ENCODE measurements at regions not wholly inside any gene's neighbourhood (a gene's known extent, or its start where the extent isn't known, plus 50 kb on each side); places are given as distances from the start of the nearest gene placed in this dataset.
"Not testable (repeated sequence)": the region's sequence is repeated elsewhere in the genome, so short reads cannot be mapped to it uniquely, and the experiment has no call there.

DNA sequence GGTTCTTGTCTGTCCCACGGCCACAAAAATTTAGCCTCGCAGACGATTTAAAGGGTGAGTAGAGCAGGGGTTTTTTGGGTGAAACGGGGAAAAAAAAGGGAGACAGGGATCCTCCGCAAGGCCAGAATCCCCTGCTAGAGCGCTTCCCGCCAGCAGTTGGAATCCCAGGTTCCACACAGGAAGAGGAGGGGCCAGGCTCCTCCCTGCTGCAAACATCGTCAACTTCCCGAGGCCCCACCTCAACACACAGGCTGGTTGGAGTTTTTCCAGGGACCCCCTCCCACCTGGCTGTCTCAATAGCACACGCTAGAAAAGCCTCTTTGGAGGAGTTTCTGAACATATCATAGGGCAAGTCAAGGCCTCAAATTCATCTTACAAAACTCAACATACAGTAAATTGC, 112.7 kb downstream of the MTERF1 start:
- no peak for DNase-seq (ENCODE audit: low spot score)
- no peak for FAIRE-seq

DNA sequence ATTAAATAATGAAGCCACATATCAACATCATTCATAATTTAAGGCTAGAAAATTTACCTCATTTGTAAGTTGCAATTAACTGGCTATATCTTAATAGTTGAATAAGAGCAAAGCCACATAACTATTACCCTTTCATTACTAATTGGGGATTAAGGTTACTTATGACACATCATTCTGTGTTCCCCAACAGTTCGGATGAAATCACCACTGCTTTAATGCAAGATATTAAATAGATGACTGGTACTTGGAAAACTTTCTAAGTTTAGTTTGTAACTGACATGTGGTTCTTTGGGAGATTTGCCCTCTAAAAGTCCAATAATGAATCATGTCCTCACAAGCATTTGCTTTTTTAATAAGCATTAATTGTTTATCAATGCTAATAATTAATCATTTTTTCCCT, 109.1 kb downstream of the MTERF1 start:
- DNase-seq (ENCODE audit: low spot score) (no peak), FAIRE-seq (no peak)

DNA sequence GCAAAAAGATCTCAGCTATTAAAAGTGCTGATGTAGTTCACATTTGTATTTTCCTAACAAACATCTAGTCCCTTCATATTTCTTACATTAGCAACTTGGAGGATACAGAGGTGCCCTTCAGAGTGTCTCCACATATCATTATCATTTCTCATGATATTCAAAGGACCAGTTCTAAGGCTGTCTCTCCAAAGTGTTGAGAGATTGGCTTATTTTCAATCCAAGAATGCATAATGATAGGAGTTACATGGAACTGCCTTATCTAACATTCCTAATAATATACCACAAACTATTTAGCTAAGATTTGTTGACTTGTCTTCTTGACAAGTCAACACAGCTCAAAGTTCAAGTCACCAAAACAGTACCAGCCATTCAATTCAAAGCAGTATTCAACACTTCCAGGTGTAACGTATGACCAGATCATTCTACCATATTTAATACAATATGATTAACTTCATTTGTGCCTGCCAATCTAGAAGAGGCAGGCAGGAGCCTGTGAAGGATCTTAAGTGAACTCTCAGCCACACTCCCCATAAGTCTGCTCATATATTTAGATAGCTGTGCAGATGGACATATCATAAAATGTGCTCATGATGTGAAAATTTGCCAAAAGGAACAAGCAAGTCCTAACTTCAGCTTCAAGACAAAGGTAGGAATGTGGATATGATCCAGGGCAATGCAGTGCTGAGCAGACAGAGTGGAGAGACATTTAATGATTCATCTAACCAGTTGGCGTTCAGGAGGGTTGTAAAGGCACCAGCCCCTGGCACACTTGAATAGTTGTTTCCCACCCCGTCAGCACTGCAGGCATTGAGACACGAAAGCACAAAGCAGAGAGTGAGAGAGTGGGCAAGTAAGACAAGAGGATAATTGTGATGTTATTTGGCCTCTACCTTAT, 108.3 kb downstream of the MTERF1 start:
- DNase-seq (ENCODE audit: low spot score) (no peak), FAIRE-seq (peak; percentile 71)

DNA sequence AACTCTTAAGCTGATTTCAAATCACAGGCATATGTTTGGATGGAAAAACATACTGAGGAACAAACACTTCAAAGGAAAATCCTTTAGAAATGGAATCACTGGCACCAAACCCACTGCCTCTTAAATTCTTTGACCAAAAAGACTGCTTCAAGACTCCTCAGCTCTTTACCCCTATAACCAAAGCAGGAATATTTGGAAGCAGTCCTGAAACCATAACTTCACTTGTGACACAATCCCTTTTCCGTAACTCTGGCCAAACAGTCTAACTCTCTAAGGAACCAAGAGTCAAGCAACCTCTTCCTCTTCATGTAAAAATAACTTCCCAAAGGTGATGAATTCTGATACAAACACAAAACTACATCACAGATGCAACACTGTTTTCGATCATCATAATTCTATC, 104.3 kb downstream of the MTERF1 start:
- no peak for DNase-seq (ENCODE audit: low spot score)
- FAIRE-seq: no peak

DNA sequence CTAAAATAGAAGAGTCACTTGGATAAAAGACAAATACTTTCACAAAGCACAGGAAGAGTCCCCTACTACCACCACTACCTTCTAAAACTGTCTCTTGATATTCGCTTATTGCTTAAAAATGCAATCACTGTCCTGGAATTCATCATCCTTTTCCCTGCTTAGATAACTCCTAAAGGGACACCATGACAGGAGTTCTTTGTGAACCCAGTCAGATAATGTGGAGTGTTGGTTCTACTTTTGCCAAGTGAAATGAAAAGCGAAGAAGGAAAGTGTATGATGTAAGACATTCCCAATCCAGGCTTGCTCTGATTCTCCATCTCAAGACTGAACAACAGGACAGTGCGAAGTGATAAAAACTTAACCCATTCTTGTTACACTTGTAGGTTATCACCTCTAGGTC, 103.0 kb downstream of the MTERF1 start:
- DNase-seq (ENCODE audit: low spot score) (no peak), FAIRE-seq (no peak)

DNA sequence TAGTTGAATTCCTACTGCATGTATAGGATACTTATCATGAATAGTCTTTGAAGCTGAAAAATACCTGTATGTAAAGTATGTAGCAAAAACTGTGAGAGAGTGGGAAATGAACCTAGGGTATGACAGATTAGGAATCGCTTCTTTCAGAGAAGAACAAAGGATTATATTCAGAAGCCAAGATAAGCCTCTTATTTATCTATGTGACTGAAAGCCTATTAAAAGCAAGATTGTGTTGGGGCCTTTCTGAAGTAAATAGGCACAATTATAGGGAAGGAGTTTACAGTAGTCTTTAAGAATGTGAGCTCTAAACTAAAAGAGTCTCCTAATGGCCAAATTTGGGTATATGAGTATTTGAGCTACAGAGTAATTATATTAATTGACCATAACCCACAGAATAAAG, 102.1 kb downstream of the MTERF1 start:
- no peak for FAIRE-seq
- DNase-seq (ENCODE audit: low spot score): no peak

DNA sequence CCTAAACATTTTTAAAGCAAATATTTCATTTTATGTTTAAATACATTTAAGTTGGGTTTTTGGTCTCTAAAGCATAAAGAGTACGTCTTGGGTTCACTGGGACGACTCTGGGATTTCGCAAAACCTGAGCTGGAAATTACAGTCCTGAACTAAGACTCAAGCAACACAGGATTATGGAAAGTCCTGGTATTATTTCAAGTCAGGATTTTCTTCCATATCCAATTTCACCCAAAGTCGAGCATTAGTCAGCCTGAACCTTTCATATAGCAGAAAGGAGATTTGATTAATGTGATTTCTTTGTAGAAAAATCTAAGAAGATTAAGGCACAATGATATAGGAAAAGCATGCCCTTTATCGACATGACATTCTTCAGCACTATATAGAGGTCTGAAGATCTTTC, 100.0 kb downstream of the MTERF1 start:
- no peak for FAIRE-seq
- DNase-seq (ENCODE audit: low spot score): no peak

DNA sequence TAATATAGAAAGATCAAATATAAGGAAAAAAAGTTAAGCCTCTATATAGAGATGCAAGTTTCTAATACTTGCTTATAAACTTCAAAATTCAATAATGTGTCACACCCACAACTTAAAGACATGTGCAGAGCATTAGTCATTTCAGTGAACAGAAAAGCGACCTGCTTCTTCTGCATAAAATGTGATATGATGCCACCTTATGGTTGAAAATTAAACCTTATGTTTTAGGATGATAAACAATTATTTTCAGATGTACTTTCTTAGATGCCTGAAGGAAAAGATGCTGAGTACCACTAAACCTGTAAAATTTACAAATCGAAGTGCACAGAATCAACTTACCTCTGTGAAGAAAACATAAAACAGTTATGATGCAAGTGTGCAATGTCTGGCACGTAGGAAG, 96.0 kb downstream of the MTERF1 start:
- FAIRE-seq (peak; percentile 56), DNase-seq (ENCODE audit: low spot score) (peak; percentile 67)

DNA sequence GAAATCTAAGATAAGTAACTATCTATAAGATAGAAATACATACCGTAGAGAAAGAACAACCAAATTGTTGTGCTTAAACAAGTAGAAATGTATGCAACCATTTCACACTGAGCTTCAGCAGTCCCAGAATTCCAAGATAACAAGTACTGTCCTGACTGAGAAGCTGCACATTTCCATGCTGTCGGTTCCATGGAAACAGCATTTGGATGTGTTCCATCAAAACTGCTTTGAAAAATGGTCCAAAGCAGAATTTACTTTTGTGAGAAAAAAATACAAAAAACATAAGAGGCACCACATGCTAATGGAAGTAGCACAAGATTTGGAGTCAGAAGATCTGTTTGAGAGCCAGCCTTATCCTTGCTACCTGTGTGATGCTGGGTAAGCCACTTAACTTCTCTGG, 92.6 kb downstream of the MTERF1 start:
- no peak for FAIRE-seq
- no peak for DNase-seq (ENCODE audit: low spot score)

DNA sequence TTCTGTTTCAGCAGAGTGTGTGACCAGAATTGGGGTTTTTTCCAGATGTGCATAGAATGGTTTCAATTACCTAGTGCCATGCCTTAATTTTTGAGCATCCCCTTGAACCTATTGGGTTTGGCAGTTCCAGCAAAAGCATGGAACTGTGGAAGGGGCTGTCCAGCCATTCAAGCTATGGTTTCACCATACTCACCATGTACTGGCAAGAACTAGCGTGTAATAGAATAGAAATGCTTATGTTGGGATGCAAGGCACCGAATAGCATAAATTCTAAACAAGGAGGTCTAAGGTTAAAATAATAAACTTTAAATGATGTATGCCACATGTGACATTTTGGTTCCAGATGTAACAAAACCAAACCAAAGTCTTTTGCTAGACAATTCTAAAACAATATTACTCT, 91.4 kb downstream of the MTERF1 start:
- peak; percentile 5 for FAIRE-seq

DNA sequence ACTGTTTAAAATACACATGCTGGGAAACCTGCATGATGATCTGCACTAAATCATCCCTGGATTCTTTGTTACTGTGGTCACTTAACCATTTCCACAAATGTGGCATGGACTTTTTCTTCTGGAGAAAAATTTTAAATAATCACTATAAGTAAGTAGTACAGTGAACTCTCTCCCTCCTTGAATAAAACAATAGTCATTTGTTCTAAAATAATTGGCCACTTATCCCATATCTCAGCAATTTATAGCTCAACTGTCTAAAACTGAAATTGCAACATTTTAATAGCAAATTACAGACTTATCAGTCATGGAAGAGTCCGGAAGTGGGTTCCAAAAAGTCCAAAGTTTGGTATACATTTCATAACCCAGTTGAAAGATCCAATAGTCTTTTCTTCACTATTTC, 90.9 kb downstream of the MTERF1 start:
- no peak for FAIRE-seq
- no peak for DNase-seq (ENCODE audit: low spot score)

More for the DNA sequence above, 91.4 kb downstream of the MTERF1 start:
- DNase-seq (ENCODE audit: low spot score): no peak

DNA sequence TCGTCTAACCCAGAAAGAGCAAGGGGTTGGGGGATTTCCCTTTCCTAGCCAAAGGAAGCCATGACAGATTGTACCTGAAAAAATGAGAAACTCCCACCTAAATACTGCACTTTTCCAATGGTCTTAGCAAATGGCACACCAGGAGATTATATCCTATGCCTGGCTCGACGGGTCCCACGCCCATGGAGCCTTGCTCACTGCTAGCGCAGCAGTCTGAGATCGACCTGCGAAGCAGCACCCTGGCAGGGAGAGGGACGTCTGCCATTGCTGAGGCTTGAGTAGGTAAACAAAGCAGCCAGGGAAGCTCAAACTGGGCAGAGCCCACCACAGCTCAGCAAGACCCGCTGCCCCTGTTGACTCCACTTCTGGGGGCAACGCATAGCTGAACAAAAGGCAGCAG, 89.9 kb downstream of the MTERF1 start:
- FAIRE-seq: not testable (repeated sequence)

DNA sequence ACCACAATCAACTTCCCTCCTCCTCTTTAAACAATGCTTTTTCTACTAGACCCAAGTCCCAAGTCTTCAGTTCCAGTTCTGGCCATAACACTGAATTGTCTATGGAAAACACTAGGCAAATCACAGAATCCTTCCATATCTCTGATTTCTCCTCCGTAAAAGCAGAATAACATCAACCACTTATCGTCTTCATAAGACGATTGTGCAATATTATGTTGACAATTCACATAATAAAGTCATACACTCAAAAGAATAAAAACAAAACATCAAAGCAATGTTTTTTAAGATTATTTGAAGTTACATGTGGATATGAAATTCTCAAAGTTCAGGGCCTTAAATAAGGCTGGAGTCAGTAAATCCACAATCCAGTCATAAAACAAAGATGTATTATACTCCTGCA, 84.4 kb downstream of the MTERF1 start:
- FAIRE-seq: no peak
- DNase-seq (ENCODE audit: low spot score): no peak

More for the DNA sequence above, 89.9 kb downstream of the MTERF1 start:
- not testable (repeated sequence) for DNase-seq (ENCODE audit: low spot score)

DNA sequence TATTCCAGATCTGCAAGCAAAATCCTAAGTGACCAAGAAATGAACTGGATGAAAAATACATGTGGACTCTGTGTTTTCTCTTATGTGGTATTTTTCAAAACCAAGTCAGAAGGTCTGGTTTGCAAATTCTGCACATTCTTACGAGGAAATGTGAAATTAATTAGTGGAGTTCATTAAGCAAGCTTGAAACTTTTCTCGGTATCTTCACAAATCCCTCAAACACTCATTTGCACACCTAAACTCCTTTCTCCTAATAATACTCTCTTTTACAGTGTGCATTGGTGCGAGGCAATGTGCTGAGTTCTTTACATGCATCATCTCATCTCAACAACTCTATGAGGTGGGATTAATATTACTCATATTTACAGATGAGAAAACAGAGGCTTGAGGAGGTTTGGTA, 82.1 kb downstream of the MTERF1 start:
- FAIRE-seq (no peak), DNase-seq (ENCODE audit: low spot score) (no peak)

DNA sequence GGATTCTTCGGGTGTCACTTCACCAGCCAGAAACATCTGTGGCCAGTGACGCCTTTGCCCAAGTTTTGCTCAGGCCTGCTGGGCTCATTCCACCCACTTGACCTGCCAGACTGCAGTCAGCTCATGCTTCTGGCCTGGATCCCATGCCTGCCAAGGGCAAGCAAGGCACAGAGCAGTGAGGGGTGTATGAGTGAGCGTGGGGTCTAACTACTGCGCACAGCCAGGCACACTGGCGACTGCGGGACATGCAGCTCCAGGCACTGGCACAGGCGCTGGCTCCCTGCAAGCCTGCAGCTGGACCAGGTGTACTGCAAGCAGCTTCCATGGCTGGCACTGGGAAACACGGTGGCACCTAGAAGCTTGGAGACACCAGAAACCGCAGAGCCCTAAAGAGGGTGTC, 80.1 kb downstream of the MTERF1 start:
- FAIRE-seq (peak; percentile 61), DNase-seq (ENCODE audit: low spot score) (no peak)

DNA sequence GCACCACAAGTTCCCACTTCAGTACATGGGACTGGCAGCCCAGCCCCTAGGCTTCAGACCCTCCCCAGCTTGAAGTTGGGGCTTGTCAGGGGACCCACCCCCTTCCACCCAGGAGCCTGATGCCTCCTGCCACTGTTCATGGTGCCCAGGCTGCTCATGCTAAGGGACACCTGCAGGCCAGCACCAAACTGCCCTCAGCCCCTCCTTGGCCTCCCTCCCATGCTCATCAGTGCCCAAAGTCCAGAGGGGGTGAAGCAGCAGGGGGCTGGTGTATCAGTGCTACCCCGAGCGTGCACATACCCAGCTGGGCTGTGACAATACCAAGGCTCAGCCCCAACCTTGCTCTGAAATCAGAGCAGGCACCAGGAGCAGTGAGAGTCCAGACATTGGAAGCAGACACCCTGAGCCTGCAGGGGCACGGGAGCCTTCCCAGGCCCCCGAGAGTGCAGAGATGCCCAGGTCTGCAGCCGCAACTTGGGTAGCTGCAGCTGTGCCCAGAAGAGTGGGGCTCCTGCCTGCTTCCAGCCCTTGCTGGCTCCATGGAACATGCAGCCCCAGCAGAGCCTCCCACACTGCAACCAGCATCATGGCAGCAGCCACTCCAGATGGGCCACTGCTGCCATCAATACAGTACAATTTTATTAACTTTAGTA, 79.0 kb downstream of the MTERF1 start:
- DNase-seq (ENCODE audit: low spot score): no peak
- FAIRE-seq: peak; percentile 46

DNA sequence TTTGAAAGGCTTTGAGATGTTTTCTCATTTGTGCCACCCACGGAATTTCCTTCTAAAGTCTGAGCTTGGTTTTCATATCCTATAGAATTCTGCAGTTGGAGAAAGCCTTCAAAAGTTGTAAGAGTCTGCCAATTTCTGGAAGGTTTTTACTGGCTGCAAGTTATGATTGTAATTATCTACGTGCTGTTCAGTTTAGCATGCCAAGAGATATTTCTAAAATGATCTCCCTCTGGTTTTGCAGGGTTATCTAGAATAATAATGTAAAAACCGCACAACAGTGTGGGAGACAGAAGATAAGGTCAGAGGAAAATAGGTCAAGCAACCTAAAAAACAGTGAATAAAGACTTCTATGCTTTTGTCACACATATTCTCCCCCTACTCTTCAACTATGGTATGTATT, 69.3 kb downstream of the MTERF1 start:
- DNase-seq (ENCODE audit: low spot score) (no peak), FAIRE-seq (no peak)

DNA sequence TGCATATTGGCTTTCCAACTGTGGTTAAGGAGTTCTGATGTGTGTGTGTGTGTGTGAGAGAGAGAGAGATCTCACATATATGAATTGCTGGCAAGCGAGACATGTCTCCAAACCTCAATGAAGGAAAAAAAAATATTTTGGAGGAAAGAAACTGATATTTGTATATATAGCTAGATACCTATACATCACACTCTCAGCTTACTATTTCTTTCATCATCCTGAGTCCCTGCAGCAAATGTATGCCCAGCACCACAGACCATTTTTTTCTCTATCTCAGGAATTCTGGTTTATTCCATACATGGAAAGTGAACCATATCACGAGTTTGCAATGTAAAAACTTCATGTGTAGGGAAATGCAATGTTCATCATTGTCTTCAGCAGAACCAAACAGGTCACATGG, 68.9 kb downstream of the MTERF1 start:
- FAIRE-seq (no peak), DNase-seq (ENCODE audit: low spot score) (no peak)

DNA sequence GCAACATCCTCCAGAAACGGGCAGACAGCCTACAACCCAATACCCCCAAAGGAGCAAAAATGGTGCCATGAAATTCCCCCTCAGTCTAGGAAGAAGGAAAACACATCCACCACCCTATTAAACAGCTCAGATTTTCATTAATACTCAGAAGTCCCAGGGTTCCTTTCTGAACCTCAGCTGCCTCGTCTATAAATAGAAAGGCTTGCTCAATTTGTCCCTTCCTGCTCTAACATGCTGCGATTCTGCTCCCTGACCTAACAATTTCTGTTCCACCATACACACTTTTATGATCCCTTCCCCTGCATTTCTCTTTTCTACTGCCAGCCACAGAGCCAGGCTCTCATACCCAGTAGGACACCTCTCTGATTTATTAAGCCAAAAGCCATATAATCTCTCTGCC, 68.1 kb downstream of the MTERF1 start:
- no peak for DNase-seq (ENCODE audit: low spot score)
- FAIRE-seq: no peak

DNA sequence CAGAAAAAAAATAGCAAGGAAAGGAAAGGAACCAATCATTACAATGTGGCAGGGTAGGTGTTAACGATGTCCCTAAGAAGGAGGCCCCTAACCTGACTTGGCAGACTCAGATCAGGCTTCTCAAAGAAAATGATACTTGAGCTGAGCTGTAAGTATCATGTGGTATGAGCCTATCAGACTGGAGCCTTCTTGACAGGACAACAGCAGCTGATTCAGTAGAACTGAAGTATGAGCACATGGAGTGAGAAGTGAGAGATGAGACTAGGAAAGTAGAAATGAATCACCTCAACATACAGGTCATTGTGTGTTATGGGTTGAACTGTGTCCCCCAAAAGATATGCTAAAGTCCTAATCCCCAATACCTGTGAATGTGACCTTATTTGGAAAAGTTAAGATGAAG, 66.3 kb downstream of the MTERF1 start:
- FAIRE-seq: peak; percentile 77
- DNase-seq (ENCODE audit: low spot score): no peak
